ENCODE measurements at regions not wholly inside any gene's neighbourhood (a gene's known extent, or its start where the extent isn't known, plus 50 kb on each side); places are given as distances from the start of the nearest gene placed in this dataset.

GRCh38 chr21:14711287-14711686, 165.2 kb upstream of the SAMSN1 start:
- no peak overlapping the region for H3K4me2 ChIP-seq (ENCODE audit: control insufficient read depth, insufficient read depth)
- no peak overlapping the region for H3K27ac ChIP-seq (ENCODE audit: control insufficient read depth, insufficient read depth)
- RAD21 ChIA-PET (ENCODE audit: unreplicated experiment), result no interaction called here
- no peaks in the 10 kb centered on the region; the same call in 1 of the 3 replicates for H3K9me3 ChIP-seq (replicated peaks; ENCODE audit: control insufficient read depth, insufficient read depth, low read length)
- SMC1A ChIA-PET (ENCODE audit: uncharacterized antibody, unreplicated experiment), result no interaction called here
- intact Hi-C loops (cut with micrococcal nuclease; ENCODE audit: unreplicated experiment), result no loop called here
- FAIRE-seq, result no peak
- no peak overlapping the region for H2AFZ ChIP-seq (ENCODE audit: control insufficient read depth, low read depth, low read length)
- H3K4me1 ChIP-seq (ENCODE audit: control insufficient read depth, insufficient read depth, low read length), result no peaks in the 10 kb centered on the region
- POLR2A ChIA-PET, result no interaction called here
- H3K79me2 ChIP-seq (ENCODE audit: control insufficient read depth, insufficient read depth, low read length), result no peaks in the 10 kb centered on the region
- CTCF ChIA-PET, result interaction anchor here (1.4 kb wide), 1 partner anchor 25 kb away, joined by 4 read pairs; no protein-coding TSS in a partner anchor
- in situ Hi-C loops (cut with MboI), result no loop called here
- H3K9ac ChIP-seq (ENCODE audit: control insufficient read depth, insufficient read depth, low read length), result no peak overlapping the region
- WGBS (ENCODE audit: insufficient coverage, insufficient replicate concordance, low lambda C conversion rate, missing lambda C conversion rate), result 56% methylated on average over 1 of the region's 1 CpG
- no peak for DNase-seq (ENCODE audit: low read depth, low spot score)
- no peaks in the 10 kb centered on the region for H4K20me1 ChIP-seq (ENCODE audit: control insufficient read depth, insufficient read depth)
- no peak for TF ChIP-seq IKZF2 (IDR thresholded peaks at IDR 0.05)
- no peak overlapping the region for H3K4me3 ChIP-seq
- no peaks in the 10 kb centered on the region for H3K36me3 ChIP-seq (ENCODE audit: control insufficient read depth in 2 of 2, insufficient read depth in 2 of 2, low read length in 1 of 2)
- no peaks in the 10 kb centered on the region for H3K27me3 ChIP-seq (replicated peaks in 1 of 2; ENCODE audit: control insufficient read depth in 2 of 2, insufficient read depth in 2 of 2, low read length in 1 of 2)
- BruUV-seq (replicated peaks), result no TSS peak
- ATAC-seq, result no peak

DNA sequence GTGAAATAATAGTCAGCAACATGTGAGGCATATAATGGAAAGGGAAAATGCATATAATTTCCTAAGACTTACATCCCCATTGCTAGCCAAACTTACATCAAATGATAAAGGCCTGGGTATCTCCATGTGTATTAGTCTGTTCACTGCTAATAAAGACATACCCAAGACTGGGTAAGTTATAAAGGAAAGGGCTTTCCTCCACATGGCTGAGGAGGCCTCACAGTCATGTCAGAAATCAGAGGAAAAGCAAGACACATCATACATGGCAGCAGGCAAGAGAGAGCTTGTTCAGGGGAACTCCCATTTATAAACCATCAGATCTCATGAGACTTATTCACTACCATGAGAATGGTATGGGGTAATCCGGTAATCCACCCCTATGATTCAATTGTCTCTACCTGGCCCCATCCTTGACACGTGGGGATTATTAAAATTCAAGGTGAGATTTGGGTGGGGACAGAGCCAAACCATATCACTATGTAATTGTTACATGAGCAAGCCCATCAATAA, 161.5 kb upstream of the SAMSN1 start:
- Histone ChIP-seq H3K27me3 (replicated peaks in 1 of 2; ENCODE audit: control insufficient read depth in 2 of 2, insufficient read depth in 2 of 2, low read length in 1 of 2) (no peaks in the 10 kb centered on the region), H3K4me2 (ENCODE audit: control insufficient read depth, insufficient read depth) (no peak overlapping the region), H3K36me3 (ENCODE audit: control insufficient read depth in 2 of 2, insufficient read depth in 2 of 2, low read length in 1 of 2) (no peaks in the 10 kb centered on the region), H3K27ac (ENCODE audit: control insufficient read depth, insufficient read depth) (no peak overlapping the region), H3K9me3 (replicated peaks; ENCODE audit: control insufficient read depth, insufficient read depth, low read length) (no peaks in the 10 kb centered on the region; the same call in 2 of the 3 replicates), H2AFZ (ENCODE audit: control insufficient read depth, low read depth, low read length) (no peak overlapping the region), H3K4me3 (no peak overlapping the region), H3K9ac (ENCODE audit: control insufficient read depth, insufficient read depth, low read length) (no peak overlapping the region), H3K4me1 (ENCODE audit: control insufficient read depth, insufficient read depth, low read length) (no peaks in the 10 kb centered on the region), H4K20me1 (ENCODE audit: control insufficient read depth, insufficient read depth) (no peaks in the 10 kb centered on the region), H3K79me2 (ENCODE audit: control insufficient read depth, insufficient read depth, low read length) (no peaks in the 10 kb centered on the region)
- BruUV-seq (replicated peaks), result no TSS peak
- no peak for FAIRE-seq
- ChIA-PET SMC1A (ENCODE audit: uncharacterized antibody, unreplicated experiment) (interaction anchor here (1.3 to 2.0 kb wide), 6 partner anchors 11 to 254 kb away, joined by 4 to 11 read pairs (median 5); no protein-coding TSS in a partner anchor), POLR2A (no interaction called here), RAD21 (ENCODE audit: unreplicated experiment) (interaction anchor here (1.5 kb wide), 1 partner anchor 20 kb away, joined by 8 read pairs; no protein-coding TSS in a partner anchor), CTCF (interaction anchor here (2.4 kb wide), 1 partner anchor 11 kb away, joined by 6 read pairs; no protein-coding TSS in a partner anchor)
- no peak for DNase-seq (ENCODE audit: low read depth, low spot score)
- 29% methylated on average over 2 of the region's 2 CpGs for WGBS (ENCODE audit: insufficient coverage, insufficient replicate concordance, low lambda C conversion rate, missing lambda C conversion rate)
- in situ Hi-C loops (cut with MboI) (no loop called here), intact Hi-C loops (cut with micrococcal nuclease; ENCODE audit: unreplicated experiment) (no loop called here)
- no peak for ATAC-seq
- TF ChIP-seq BCL3 (IDR thresholded peaks at IDR 0.05; ENCODE audit: borderline replicate concordance, insufficient read depth, low read depth, low read length, poor library complexity, severe bottlenecking), result no peak
- no peak for TF ChIP-seq JUNB (IDR thresholded peaks at IDR 0.05)
- TF ChIP-seq, protein P1, sequence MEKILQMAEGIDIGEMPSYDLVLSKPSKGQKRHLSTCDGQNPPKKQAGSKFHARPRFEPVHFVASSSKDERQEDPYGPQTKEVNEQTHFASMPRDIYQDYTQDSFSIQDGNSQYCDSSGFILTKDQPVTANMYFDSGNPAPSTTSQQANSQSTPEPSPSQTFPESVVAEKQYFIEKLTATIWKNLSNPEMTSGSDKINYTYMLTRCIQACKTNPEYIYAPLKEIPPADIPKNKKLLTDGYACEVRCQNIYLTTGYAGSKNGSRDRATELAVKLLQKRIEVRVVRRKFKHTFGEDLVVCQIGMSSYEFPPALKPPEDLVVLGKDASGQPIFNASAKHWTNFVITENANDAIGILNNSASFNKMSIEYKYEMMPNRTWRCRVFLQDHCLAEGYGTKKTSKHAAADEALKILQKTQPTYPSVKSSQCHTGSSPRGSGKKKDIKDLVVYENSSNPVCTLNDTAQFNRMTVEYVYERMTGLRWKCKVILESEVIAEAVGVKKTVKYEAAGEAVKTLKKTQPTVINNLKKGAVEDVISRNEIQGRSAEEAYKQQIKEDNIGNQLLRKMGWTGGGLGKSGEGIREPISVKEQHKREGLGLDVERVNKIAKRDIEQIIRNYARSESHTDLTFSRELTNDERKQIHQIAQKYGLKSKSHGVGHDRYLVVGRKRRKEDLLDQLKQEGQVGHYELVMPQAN (conservative IDR thresholded peaks at IDR 0.05), result no peak
- TF ChIP-seq SIX5 (IDR thresholded peaks at IDR 0.05; ENCODE audit: low read depth, low read length, severe bottlenecking), result no peak
- TF ChIP-seq SRF (IDR thresholded peaks at IDR 0.05; ENCODE audit: low read depth in 2 of 2, low read length in 2 of 2), result no peak
- no peak for TF ChIP-seq NFYA (IDR thresholded peaks at IDR 0.05; ENCODE audit: borderline replicate concordance, low read depth, low read length)
- TF ChIP-seq ATF7 (IDR thresholded peaks at IDR 0.05; ENCODE audit: low read depth), result no peak
- no peak for TF ChIP-seq EED (IDR thresholded peaks at IDR 0.05; ENCODE audit: low read depth)
